Liver (tissue), 8 donors: ENCODE measurements at regions not wholly inside any gene's neighbourhood (a gene's known extent, or its start where the extent isn't known, plus 50 kb on each side); places are given as distances from the start of the nearest gene placed in this dataset.

Experiments
- DNase-seq: peaks from one replicate; pipeline ENCODE4 v3.0.0-alpha.2; 2017; ENCODE audit warnings: low spot score
- H3K27ac ChIP-seq, 2 donors: one replicate each; pipeline ENCODE4 v1.7.0; 2013; ENCODE audit warnings: inconsistent platforms in 2 of 2, low read length in 2 of 2, control low read depth in 1 of 2, low read depth in 1 of 2, mild to moderate bottlenecking in 1 of 2
- H3K27me3 ChIP-seq, 4 donors: one replicate each; pipeline versions ENCODE4 v1.6.1 to v1.7.0; 2013; ENCODE audit warnings: low read length in 3 of 4, inconsistent platforms in 1 of 4, mild to moderate bottlenecking in 1 of 4, moderate library complexity in 1 of 4; ENCODE audit not compliant: control insufficient read depth in 4 of 4, insufficient read depth in 4 of 4
- H3K36me3 ChIP-seq, 4 donors: one replicate each; pipeline versions ENCODE4 v1.6.1 to v1.7.0; 2013; ENCODE audit warnings: low read length in 3 of 4, mild to moderate bottlenecking in 3 of 4, low read depth in 1 of 4, moderate library complexity in 1 of 4; ENCODE audit not compliant: control insufficient read depth in 4 of 4, insufficient read depth in 3 of 4
- H3K4me1 ChIP-seq, 4 donors: one replicate each; pipeline versions ENCODE4 v1.6.1 to v1.7.0; 2013; ENCODE audit warnings: low read length in 3 of 4, mild to moderate bottlenecking in 3 of 4, moderate library complexity in 1 of 4; ENCODE audit not compliant: control insufficient read depth in 4 of 4, insufficient read depth in 4 of 4
- H3K4me3 ChIP-seq, 3 donors: one replicate each; pipeline versions ENCODE4 v1.6.1 to v1.7.0; 2013; ENCODE audit warnings: low read length in 3 of 3, control low read depth in 1 of 3, low read depth in 1 of 3, mild to moderate bottlenecking in 1 of 3
- H3K9ac ChIP-seq, 2 donors: one replicate each; pipeline ENCODE4 v1.7.0; 2013; ENCODE audit warnings: low read length in 2 of 2, mild to moderate bottlenecking in 2 of 2, moderate library complexity in 2 of 2, control low read depth in 1 of 2, low read depth in 1 of 2
- H3K9me3 ChIP-seq, 4 donors: one replicate each; pipeline versions ENCODE4 v1.6.1 to v1.7.0; 2013; ENCODE audit warnings: low read length in 3 of 4; ENCODE audit not compliant: control insufficient read depth in 4 of 4
- ATF3 ChIP-seq: IDR thresholded peaks from 2 replicates; pipeline ENCODE4 v1.6.1; 2016; ENCODE audit warnings: antibody characterized with exemption
- EGR1 ChIP-seq, 2 donors: IDR thresholded peaks; 2 replicates each; pipeline ENCODE4 v1.6.1; 2016 to 2018; ENCODE audit warnings: antibody characterized with exemption in 2 of 2, low read depth in 2 of 2
- FOXA1 ChIP-seq: IDR thresholded peaks from 2 replicates; pipeline ENCODE4 v1.6.1; 2016; ENCODE audit warnings: antibody characterized with exemption
- FOXA2 ChIP-seq: IDR thresholded peaks from 2 replicates; pipeline ENCODE4 v1.6.1; 2016; ENCODE audit warnings: antibody characterized with exemption
- GABPA ChIP-seq, 2 donors: IDR thresholded peaks in 1 of 2; conservative IDR thresholded peaks in 1 of 2; 2 replicates each; pipeline ENCODE4 v1.6.1; 2016; ENCODE audit warnings: antibody characterized with exemption in 2 of 2, mild to moderate bottlenecking in 1 of 2, moderate library complexity in 1 of 2
- HNF4A ChIP-seq, 2 donors: conservative IDR thresholded peaks; 2 replicates each; pipeline ENCODE4 v1.6.1; 2016; ENCODE audit warnings: antibody characterized with exemption in 2 of 2, mild to moderate bottlenecking in 2 of 2
- HNF4G ChIP-seq: IDR thresholded peaks from 2 replicates; pipeline ENCODE4 v1.6.1; 2016; ENCODE audit warnings: antibody characterized with exemption
- JUND ChIP-seq, 2 donors: IDR thresholded peaks; 2 replicates each; pipeline ENCODE4 v1.6.1; 2016; ENCODE audit warnings: antibody characterized with exemption in 2 of 2
- MAX ChIP-seq: IDR thresholded peaks from 2 replicates; pipeline ENCODE4 v1.6.1; 2016; ENCODE audit warnings: antibody characterized with exemption
- NR2F2 ChIP-seq: IDR thresholded peaks from 2 replicates; pipeline ENCODE4 v1.6.1; 2016; ENCODE audit warnings: antibody characterized with exemption
- RAD21 ChIP-seq, 2 donors: IDR thresholded peaks; 2 replicates each; pipeline ENCODE4 v1.6.1; 2016; ENCODE audit warnings: antibody characterized with exemption in 2 of 2, mild to moderate bottlenecking in 2 of 2
- REST ChIP-seq: IDR thresholded peaks from 2 replicates; pipeline ENCODE4 v1.6.1; 2016; ENCODE audit warnings: antibody characterized with exemption, mild to moderate bottlenecking
- RXRA ChIP-seq, 2 donors: IDR thresholded peaks; 2 replicates each; pipeline ENCODE4 v1.6.1; 2017 to 2018; ENCODE audit warnings: antibody characterized with exemption in 2 of 2, mild to moderate bottlenecking in 1 of 2
- SP1 ChIP-seq: IDR thresholded peaks from 2 replicates; pipeline ENCODE4 v1.6.1; 2018; ENCODE audit warnings: antibody characterized with exemption, mild to moderate bottlenecking
- TAF1 ChIP-seq: conservative IDR thresholded peaks from 2 replicates; pipeline ENCODE4 v1.6.1; 2016; ENCODE audit warnings: antibody characterized with exemption, mild to moderate bottlenecking
- YY1 ChIP-seq: IDR thresholded peaks from 2 replicates; pipeline ENCODE4 v1.6.1; 2016; ENCODE audit warnings: antibody characterized with exemption, mild to moderate bottlenecking
- ZBTB33 ChIP-seq: IDR thresholded peaks from 2 replicates; pipeline ENCODE4 v1.6.1; 2016; ENCODE audit warnings: antibody characterized with exemption
- WGBS: extraction: QIAGEN DNeasy Blood & Tissue Kit; methylation state at CpG from one replicate; pipeline ENCODE4 v1.1.7; 2013; 5-methylcytosine and 5-hydroxymethylcytosine counted together
- TF ChIP-seq, protein P1 (sequence below): fragments of 150-350 bp; IDR thresholded peaks from 2 replicates; pipeline ENCODE4 v1.5.1; 2017; ENCODE audit warnings: improper control_type of control experiment, low read depth, low read length; ENCODE audit not compliant: missing input control
- donor health status: healthy.
- donor health status: healthy.
- donor health status: healthy.
- donor health status: healthy.
- donor health status: healthy.

GRCh38 chr12:98262902-98263301, 252.5 kb upstream of the TMPO start:
- Histone ChIP-seq H3K9me3 (no peaks in the 10 kb centered on the region), H3K4me1 (no peaks in the 10 kb centered on the region), H3K4me3 (no peak overlapping the region), H3K9ac (no peak overlapping the region), H3K36me3 (no peaks in the 10 kb centered on the region), H3K27ac (no peak overlapping the region), H3K27me3 (no peaks in the 10 kb centered on the region)
- no peak for DNase-seq
- TF ChIP-seq GABPA (IDR thresholded peaks at IDR 0.05 in 1 of 2, conservative IDR thresholded peaks at IDR 0.05 in 1 of 2), result no peak
- no peak for TF ChIP-seq MAX
- TF ChIP-seq HNF4G, result no peak
- no peak for TF ChIP-seq ZBTB33
- no peak for TF ChIP-seq HNF4A (conservative IDR thresholded peaks at IDR 0.05)
- no peak for TF ChIP-seq SP1
- no peak for TF ChIP-seq RAD21 (IDR thresholded peaks at IDR 0.05)
- TF ChIP-seq ATF3, result no peak
- TF ChIP-seq TAF1, result no peak
- no peak for TF ChIP-seq RXRA (IDR thresholded peaks at IDR 0.05)
- no peak for TF ChIP-seq YY1
- TF ChIP-seq FOXA2, result no peak
- TF ChIP-seq, protein P1, sequence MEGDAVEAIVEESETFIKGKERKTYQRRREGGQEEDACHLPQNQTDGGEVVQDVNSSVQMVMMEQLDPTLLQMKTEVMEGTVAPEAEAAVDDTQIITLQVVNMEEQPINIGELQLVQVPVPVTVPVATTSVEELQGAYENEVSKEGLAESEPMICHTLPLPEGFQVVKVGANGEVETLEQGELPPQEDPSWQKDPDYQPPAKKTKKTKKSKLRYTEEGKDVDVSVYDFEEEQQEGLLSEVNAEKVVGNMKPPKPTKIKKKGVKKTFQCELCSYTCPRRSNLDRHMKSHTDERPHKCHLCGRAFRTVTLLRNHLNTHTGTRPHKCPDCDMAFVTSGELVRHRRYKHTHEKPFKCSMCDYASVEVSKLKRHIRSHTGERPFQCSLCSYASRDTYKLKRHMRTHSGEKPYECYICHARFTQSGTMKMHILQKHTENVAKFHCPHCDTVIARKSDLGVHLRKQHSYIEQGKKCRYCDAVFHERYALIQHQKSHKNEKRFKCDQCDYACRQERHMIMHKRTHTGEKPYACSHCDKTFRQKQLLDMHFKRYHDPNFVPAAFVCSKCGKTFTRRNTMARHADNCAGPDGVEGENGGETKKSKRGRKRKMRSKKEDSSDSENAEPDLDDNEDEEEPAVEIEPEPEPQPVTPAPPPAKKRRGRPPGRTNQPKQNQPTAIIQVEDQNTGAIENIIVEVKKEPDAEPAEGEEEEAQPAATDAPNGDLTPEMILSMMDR, result no peak
- no peak for TF ChIP-seq REST
- TF ChIP-seq FOXA1, result no peak
- TF ChIP-seq JUND (IDR thresholded peaks at IDR 0.05), result no peak
- no peak for TF ChIP-seq NR2F2
- TF ChIP-seq EGR1 (IDR thresholded peaks at IDR 0.05; ENCODE audit: low read depth in 2 of 2), result no peak
- 66% methylated on average over 6 of the region's 6 CpGs for WGBS
